ENCODE measurements at regions not wholly inside any gene's neighbourhood (a gene's known extent, or its start where the extent isn't known, plus 50 kb on each side); places are given as distances from the start of the nearest gene placed in this dataset.
"Not testable (repeated sequence)": the region's sequence is repeated elsewhere in the genome, so short reads cannot be mapped to it uniquely, and the experiment has no call there.

DNA sequence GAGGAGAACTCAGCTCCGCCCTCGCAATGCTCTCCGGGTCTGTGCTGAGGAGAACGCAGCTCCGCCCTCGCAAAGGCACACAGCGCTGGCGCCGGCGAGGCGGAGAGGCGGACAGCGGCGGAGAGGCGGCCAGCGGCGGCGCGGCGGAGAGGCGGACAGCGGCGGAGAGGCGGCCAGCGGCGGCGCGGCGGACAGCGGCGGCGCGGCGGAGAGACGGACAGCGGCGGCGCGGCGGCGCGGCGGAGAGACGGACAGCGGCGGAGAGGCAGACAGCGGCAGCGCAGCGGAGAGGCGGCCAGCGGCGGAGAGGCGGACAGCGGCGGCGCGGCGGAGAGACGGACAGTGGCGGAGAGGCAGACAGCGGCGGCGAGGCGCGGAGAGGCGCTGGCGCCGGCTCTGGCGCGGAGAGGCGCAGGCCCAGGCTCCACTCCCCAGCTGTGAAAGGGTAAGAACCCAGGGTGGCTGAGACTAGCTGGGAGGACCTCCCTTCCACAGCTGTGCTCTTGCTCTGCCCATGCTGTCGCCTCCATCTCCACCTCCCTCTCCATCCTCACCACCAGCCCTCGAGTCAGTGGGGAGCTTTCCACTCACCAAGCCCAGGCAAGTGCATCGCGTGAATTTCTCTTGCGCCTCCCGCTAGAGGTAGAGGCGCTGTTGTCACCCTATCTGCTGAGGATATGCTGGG is 2879.9 kb downstream of the RPIA start:
- CTCF ChIA-PET; BruUV-seq (replicated peaks); POLR2A ChIA-PET (ENCODE audit: unreplicated experiment); H3K56ac ChIP-seq (ENCODE audit: extremely low read depth, insufficient read depth, low read length); H2BK15ac ChIP-seq (ENCODE audit: low read depth, low read length); H3K27me3 ChIP-seq (ENCODE audit: control insufficient read depth, insufficient read depth, low read length); H3K9ac ChIP-seq (ENCODE audit: low read depth, low read length); H2AFZ ChIP-seq (replicated peaks; ENCODE audit: low read length, poor library complexity); H3K4ac ChIP-seq (ENCODE audit: low read depth, low read length); H3K79me1 ChIP-seq (ENCODE audit: low read depth in 1 of 2, low read length in 2 of 2); H2AK9ac ChIP-seq (replicated peaks; ENCODE audit: low read depth, low read length, poor library complexity); H4K20me1 ChIP-seq (ENCODE audit: insufficient read depth, low read length); H3K27ac ChIP-seq (ENCODE audit: insufficient read depth, low read length); dilution Hi-C loops (cut with HindIII; ENCODE audit: low sequenced_read_pairs, unreplicated experiment); H3K9me1 ChIP-seq (ENCODE audit: insufficient read depth, low read length); H3K18ac ChIP-seq (ENCODE audit: low read depth, low read length); H3K4me3 ChIP-seq (ENCODE audit: insufficient read depth, low read depth, low read length); H2BK5ac ChIP-seq (ENCODE audit: low read depth, low read length, poor library complexity, severe bottlenecking); H3K23ac ChIP-seq (ENCODE audit: low read depth, low read length); H2BK120ac ChIP-seq (ENCODE audit: low read depth, low read length); H2AK5ac ChIP-seq (ENCODE audit: low read depth, low read length); H3K4me2 ChIP-seq (ENCODE audit: low read depth, low read length); H4K8ac ChIP-seq (ENCODE audit: low read depth in 2 of 2, low read length in 2 of 2); H4K91ac ChIP-seq (ENCODE audit: insufficient read depth, low read depth, low read length); H4K5ac ChIP-seq (ENCODE audit: low read depth, low read length); H3K4me1 ChIP-seq (ENCODE audit: control insufficient read depth, insufficient read depth, low read length); DNase-seq; H3K36me3 ChIP-seq (ENCODE audit: control insufficient read depth, insufficient read depth, low read length); H2BK20ac ChIP-seq (ENCODE audit: low read depth, low read length); in situ Hi-C loops (cut with MboI; ENCODE audit: low sequenced_read_pairs); H3K14ac ChIP-seq (replicated peaks; ENCODE audit: low read depth, low read length); H3K9me3 ChIP-seq (ENCODE audit: control insufficient read depth, insufficient read depth, low read length); ATAC-seq (ENCODE audit: low read depth); intact Hi-C loops (cut with micrococcal nuclease): not testable (repeated sequence)
- WGBS, 2 experiments (ENCODE audit: extremely low coverage in 2 of 2, insufficient read length in 1 of 2) = 82% methylated on average over 20 of the region's 78 CpGs; no CpG with 5 or more reads in 1 of the 2 experiments

DNA sequence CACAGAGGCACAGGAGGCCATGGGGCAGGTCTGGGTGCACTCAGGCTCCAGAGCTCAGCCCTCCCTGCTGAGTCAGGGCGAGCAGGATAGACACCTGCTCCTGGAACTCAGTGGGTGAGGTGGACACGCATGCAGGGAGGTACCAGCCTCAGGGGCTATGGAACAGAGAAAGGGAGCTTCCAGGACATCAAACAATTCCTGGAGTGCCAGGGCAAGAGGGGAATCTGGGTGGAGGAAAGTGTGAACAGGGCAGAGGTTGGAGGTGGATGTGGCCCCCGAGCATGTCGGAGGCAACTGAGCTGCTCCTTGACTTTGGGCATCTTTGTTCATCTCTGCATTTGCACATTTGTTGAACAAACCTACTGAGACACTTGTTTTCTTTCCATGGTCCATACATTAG is 2881.5 kb downstream of the RPIA start:
- dilution Hi-C loops (cut with HindIII; ENCODE audit: low sequenced_read_pairs, unreplicated experiment); H3K9ac ChIP-seq (ENCODE audit: low read depth, low read length); H3K4me1 ChIP-seq (ENCODE audit: control insufficient read depth, insufficient read depth, low read length); H4K8ac ChIP-seq (ENCODE audit: low read depth in 2 of 2, low read length in 2 of 2); H3K27me3 ChIP-seq (ENCODE audit: control insufficient read depth, insufficient read depth, low read length); H3K4me3 ChIP-seq (ENCODE audit: insufficient read depth, low read depth, low read length); H4K91ac ChIP-seq (ENCODE audit: insufficient read depth, low read depth, low read length); CTCF ChIA-PET; H3K9me3 ChIP-seq (ENCODE audit: control insufficient read depth, insufficient read depth, low read length); H2BK120ac ChIP-seq (ENCODE audit: low read depth, low read length); H3K14ac ChIP-seq (replicated peaks; ENCODE audit: low read depth, low read length); intact Hi-C loops (cut with micrococcal nuclease); H3K4ac ChIP-seq (ENCODE audit: low read depth, low read length); BruUV-seq (replicated peaks); H3K9me1 ChIP-seq (ENCODE audit: insufficient read depth, low read length); H3K27ac ChIP-seq (ENCODE audit: insufficient read depth, low read length); H2BK15ac ChIP-seq (ENCODE audit: low read depth, low read length); H3K23ac ChIP-seq (ENCODE audit: low read depth, low read length); H2BK5ac ChIP-seq (ENCODE audit: low read depth, low read length, poor library complexity, severe bottlenecking); H2AK5ac ChIP-seq (ENCODE audit: low read depth, low read length); H2AFZ ChIP-seq (replicated peaks; ENCODE audit: low read length, poor library complexity); H2AK9ac ChIP-seq (replicated peaks; ENCODE audit: low read depth, low read length, poor library complexity); H3K36me3 ChIP-seq (ENCODE audit: control insufficient read depth, insufficient read depth, low read length); in situ Hi-C loops (cut with MboI; ENCODE audit: low sequenced_read_pairs); H3K79me1 ChIP-seq (ENCODE audit: low read depth in 1 of 2, low read length in 2 of 2); H4K20me1 ChIP-seq (ENCODE audit: insufficient read depth, low read length); DNase-seq; POLR2A ChIA-PET (ENCODE audit: unreplicated experiment); H4K5ac ChIP-seq (ENCODE audit: low read depth, low read length); H3K18ac ChIP-seq (ENCODE audit: low read depth, low read length); H3K56ac ChIP-seq (ENCODE audit: extremely low read depth, insufficient read depth, low read length); H2BK20ac ChIP-seq (ENCODE audit: low read depth, low read length); ATAC-seq (ENCODE audit: low read depth); H3K4me2 ChIP-seq (ENCODE audit: low read depth, low read length): not testable (repeated sequence)
- 35% methylated on average over 2 of the region's 4 CpGs; no CpG with 5 or more reads in 1 of the 2 experiments for WGBS, 2 experiments (ENCODE audit: extremely low coverage in 2 of 2, insufficient read length in 1 of 2)

Data from IMR-90 (cell line).